OCI-LY3 (cell line): ENCODE measurements at regions not wholly inside any gene's neighbourhood (a gene's known extent, or its start where the extent isn't known, plus 50 kb on each side); places are given as distances from the start of the nearest gene placed in this dataset.
"Not testable (repeated sequence)": the region's sequence is repeated elsewhere in the genome, so short reads cannot be mapped to it uniquely, and the experiment has no call there.

Experiments used
- H2AFZ ChIP-seq: fragments of 200-600, 300-600 bp; shearing (Covaris generic); 2 replicates; pipeline ENCODE4 v1.6.0; 2014; ENCODE audit warnings: antibody characterized with exemption, low read depth, low read length
- H3K27ac ChIP-seq: fragments of 200-600, 300-600 bp; sonication (generic); 2 replicates; pipeline ENCODE4 v1.5.1; 2014; ENCODE audit warnings: mild to moderate bottlenecking, low read length, moderate library complexity, mixed read lengths
- H3K27me3 ChIP-seq: fragments of 200-600, 300-600 bp; sonication (generic); 2 replicates; pipeline ENCODE4 v1.6.1; 2014; ENCODE audit warnings: low read depth, low read length, mixed read lengths
- H3K36me3 ChIP-seq: fragments of 200-600, 300-600 bp; sonication (generic); replicated peaks from 2 replicates; pipeline ENCODE3; 2014; ENCODE audit warnings: low read depth, low read length, mixed read lengths
- H3K4me1 ChIP-seq: fragments of 300-600, 200-600 bp; sonication (generic); 2 replicates; pipeline ENCODE4 v1.6.1; 2014; ENCODE audit warnings: low read length, mixed read lengths
- H3K4me2 ChIP-seq: fragments of 200-600, 300-600 bp; sonication (generic); 2 replicates; pipeline ENCODE4 v1.6.1; 2014; ENCODE audit warnings: low read length, mixed read lengths
- H3K4me3 ChIP-seq: fragments of 300-600, 200-600 bp; sonication (generic); 2 replicates; pipeline ENCODE4 v1.5.1; 2014; ENCODE audit warnings: antibody characterized with exemption, mild to moderate bottlenecking, low read length, moderate library complexity
- H3K79me2 ChIP-seq: fragments of 300-600, 200-600 bp; shearing (Covaris generic); 2 replicates; pipeline ENCODE4 v1.6.1; 2014; ENCODE audit warnings: mild to moderate bottlenecking, low read length, mixed read lengths
- H3K9ac ChIP-seq: fragments of 300-600, 200-600 bp; shearing (Covaris generic); 2 replicates; pipeline ENCODE4 v1.6.0; 2014; ENCODE audit warnings: mild to moderate bottlenecking, low read length, moderate library complexity
- H3K9me3 ChIP-seq: fragments of 200-600, 300-600 bp; shearing (Covaris generic); 2 replicates; pipeline ENCODE4 v1.6.1; 2014; ENCODE audit warnings: low read length, mixed read lengths; ENCODE audit not compliant: insufficient read depth
- H4K20me1 ChIP-seq: fragments of 200-600, 300-600 bp; sonication (generic); 2 replicates; pipeline ENCODE4 v1.6.1; 2016; ENCODE audit warnings: low read length, mixed read lengths; ENCODE audit not compliant: insufficient read depth
- EZH2phosphoT487 ChIP-seq: fragments of 200-600 bp; shearing (Covaris generic); IDR thresholded peaks from 2 replicates; pipeline ENCODE4 v1.6.1; 2018; ENCODE audit warnings: antibody characterized with exemption, mixed run types, low read depth
- TF ChIP-seq, protein P1 (sequence below): fragments of 200-600, 300-600 bp; sonication (generic); IDR thresholded peaks from 2 replicates; pipeline ENCODE4 v1.5.1; 2014; ENCODE audit warnings: antibody characterized with exemption, low read length, low read depth

- Histone ChIP-seq H4K20me1 (no peaks in the 10 kb centered on the region), H2AFZ (no peak overlapping the region), H3K4me3 (no peak overlapping the region), H3K27me3 (no peaks in the 10 kb centered on the region), H3K9ac (no peak overlapping the region), H3K36me3 (no peaks in the 10 kb centered on the region), H3K4me1 (no peaks in the 10 kb centered on the region), H3K27ac (no peak overlapping the region), H3K9me3 (0 out of 2 replicates have a peak, but pooled peaks cover 10% of the 10 kb centered on the region), H3K79me2 (no peaks in the 10 kb centered on the region), H3K4me2 (no peak overlapping the region)
- TF ChIP-seq, protein P1, sequence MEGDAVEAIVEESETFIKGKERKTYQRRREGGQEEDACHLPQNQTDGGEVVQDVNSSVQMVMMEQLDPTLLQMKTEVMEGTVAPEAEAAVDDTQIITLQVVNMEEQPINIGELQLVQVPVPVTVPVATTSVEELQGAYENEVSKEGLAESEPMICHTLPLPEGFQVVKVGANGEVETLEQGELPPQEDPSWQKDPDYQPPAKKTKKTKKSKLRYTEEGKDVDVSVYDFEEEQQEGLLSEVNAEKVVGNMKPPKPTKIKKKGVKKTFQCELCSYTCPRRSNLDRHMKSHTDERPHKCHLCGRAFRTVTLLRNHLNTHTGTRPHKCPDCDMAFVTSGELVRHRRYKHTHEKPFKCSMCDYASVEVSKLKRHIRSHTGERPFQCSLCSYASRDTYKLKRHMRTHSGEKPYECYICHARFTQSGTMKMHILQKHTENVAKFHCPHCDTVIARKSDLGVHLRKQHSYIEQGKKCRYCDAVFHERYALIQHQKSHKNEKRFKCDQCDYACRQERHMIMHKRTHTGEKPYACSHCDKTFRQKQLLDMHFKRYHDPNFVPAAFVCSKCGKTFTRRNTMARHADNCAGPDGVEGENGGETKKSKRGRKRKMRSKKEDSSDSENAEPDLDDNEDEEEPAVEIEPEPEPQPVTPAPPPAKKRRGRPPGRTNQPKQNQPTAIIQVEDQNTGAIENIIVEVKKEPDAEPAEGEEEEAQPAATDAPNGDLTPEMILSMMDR: no peak
- no peak for TF ChIP-seq EZH2phosphoT487
Observed at GRCh38 chr5:23895614-23896013, 388.2 kb downstream of the PRDM9 start.

GRCh38 chr5:23930985-23931384 lies 423.6 kb downstream of the PRDM9 start:
- Histone ChIP-seq H4K20me1 (no peaks in the 10 kb centered on the region), H3K9me3 (no peaks in the 10 kb centered on the region), H3K4me3 (no peak overlapping the region), H2AFZ (no peak overlapping the region; the same call in 1 of the 2 replicates), H3K4me2 (no peak overlapping the region), H3K27me3 (no peaks in the 10 kb centered on the region), H3K4me1 (no peaks in the 10 kb centered on the region), H3K9ac (no peak overlapping the region), H3K79me2 (no peaks in the 10 kb centered on the region), H3K27ac (no peak overlapping the region), H3K36me3 (no peaks in the 10 kb centered on the region)
- no peak for TF ChIP-seq EZH2phosphoT487

DNA sequence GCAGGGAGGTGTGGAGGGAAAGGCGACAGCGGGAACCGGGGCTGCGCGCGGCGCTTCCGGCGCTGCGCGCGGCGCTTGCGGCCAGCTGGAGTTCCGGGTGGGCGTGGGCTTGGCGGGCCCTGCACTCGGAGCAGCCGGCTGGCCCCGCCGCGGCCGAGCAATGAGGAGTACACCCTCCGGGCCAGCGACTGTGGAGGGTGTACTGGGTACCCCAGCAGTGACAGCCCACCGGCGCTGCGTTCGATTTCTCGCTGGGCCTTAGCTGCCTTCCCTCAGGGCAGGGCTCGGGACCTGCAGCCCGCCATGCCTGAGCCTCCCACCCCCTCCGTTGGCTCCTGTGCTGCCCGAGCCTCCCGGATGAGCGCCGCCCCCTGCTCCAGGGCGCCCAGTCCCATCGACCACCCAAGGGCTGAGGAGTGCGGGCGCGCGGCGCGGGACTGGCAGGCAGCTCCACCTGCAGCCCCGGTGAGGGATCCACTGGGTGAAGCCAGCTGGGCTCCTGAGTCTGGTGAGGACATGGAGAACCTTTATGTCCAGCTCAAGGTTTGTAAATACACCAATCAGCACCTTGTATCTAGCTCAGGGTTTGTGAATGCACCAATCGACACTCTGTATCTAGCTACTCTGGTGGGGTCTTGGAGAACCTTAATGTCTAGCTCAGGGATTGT lies 444.0 kb downstream of the PRDM9 start:
- H3K9me3 ChIP-seq, H3K4me3 ChIP-seq, H3K27me3 ChIP-seq, H4K20me1 ChIP-seq, H3K4me2 ChIP-seq, H3K9ac ChIP-seq, H3K27ac ChIP-seq, H3K4me1 ChIP-seq, H3K79me2 ChIP-seq, H2AFZ ChIP-seq, H3K36me3 ChIP-seq: not testable (repeated sequence)

DNA sequence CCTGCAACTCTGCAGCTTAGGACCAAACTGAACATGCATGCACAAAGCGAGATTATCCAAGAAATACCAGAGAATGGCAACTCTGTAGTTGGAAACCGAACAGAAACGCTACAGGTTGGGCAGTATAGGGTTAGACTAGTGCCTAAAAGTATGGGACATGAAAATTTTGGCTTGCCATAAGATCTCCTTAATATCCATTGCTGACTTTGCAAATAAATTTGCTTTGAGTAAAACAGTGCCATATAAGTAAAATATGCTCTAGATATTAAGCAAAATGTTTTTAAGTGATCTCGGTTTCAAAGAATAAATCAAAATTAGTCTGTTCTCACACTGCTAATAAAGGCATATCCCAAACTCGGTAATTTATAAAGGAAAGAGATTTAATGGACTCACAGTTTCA lies 456.0 kb downstream of the PRDM9 start:
- Histone ChIP-seq H2AFZ (no peak overlapping the region), H3K9ac (no peak overlapping the region), H3K9me3 (no peaks in the 10 kb centered on the region), H3K79me2 (no peaks in the 10 kb centered on the region), H4K20me1 (no peaks in the 10 kb centered on the region), H3K36me3 (no peaks in the 10 kb centered on the region), H3K4me3 (no peak overlapping the region), H3K27ac (no peak overlapping the region), H3K4me2 (no peak overlapping the region), H3K27me3 (no peaks in the 10 kb centered on the region), H3K4me1 (no peaks in the 10 kb centered on the region)
- no peak for TF ChIP-seq EZH2phosphoT487
- TF ChIP-seq, protein P1: no peak

DNA sequence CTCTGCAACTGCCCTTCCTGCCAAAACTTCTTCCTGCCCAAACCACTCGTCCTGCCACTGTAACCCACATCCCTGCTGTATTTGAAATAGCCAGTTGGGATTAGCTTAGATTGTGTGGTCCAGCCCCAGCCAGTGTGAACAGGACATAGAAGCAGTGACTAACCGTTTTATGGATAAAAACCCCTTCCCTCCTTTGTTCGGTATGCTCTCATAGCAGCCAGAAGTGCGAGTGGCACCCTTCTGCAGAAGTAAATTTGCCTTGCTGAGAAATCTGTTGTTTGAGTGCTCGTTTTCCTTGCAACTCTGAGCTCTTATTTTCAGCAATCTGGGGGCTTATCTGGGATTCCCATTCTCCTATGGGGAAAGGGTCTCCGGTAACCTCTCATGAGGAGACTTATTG lies 470.0 kb downstream of the PRDM9 start:
- Histone ChIP-seq H2AFZ (no peak overlapping the region), H3K4me2 (no peak overlapping the region), H4K20me1 (no peaks in the 10 kb centered on the region), H3K9ac (no peak overlapping the region), H3K4me3 (no peak overlapping the region), H3K27ac (no peak overlapping the region), H3K9me3 (0 out of 2 replicates have a peak, but pooled peaks cover 6% of the 10 kb centered on the region), H3K36me3 (no peaks in the 10 kb centered on the region), H3K79me2 (no peaks in the 10 kb centered on the region), H3K27me3 (no peaks in the 10 kb centered on the region), H3K4me1 (no peaks in the 10 kb centered on the region)
- no peak for TF ChIP-seq EZH2phosphoT487
- TF ChIP-seq, protein P1: no peak
